ENCODE measurements at regions not wholly inside any gene's neighbourhood (a gene's known extent, or its start where the extent isn't known, plus 50 kb on each side); places are given as distances from the start of the nearest gene placed in this dataset.

- intact Hi-C loops (cut with micrococcal nuclease; ENCODE audit: unreplicated experiment): no loop called here
- H3K9me3 ChIP-seq: no peaks in the 10 kb centered on the region
Observed at GRCh38 chr1:239209591-239209990, 176.8 kb upstream of the CHRM3 start.

GRCh38 chr1:239204401-239204800 is 182.0 kb upstream of the CHRM3 start:
- POLR2A ChIA-PET: no interaction called here
- intact Hi-C loops (cut with micrococcal nuclease; ENCODE audit: unreplicated experiment): no loop called here
- Mint-ChIP-seq H3K9me3 (ENCODE audit: unreplicated experiment) (no peaks in the 10 kb centered on the region), H3K4me1 (ENCODE audit: low read depth, unreplicated experiment) (peaks cover 19% of the 10 kb centered on the region), H3K36me3 (ENCODE audit: insufficient read depth, unreplicated experiment) (no peaks in the 10 kb centered on the region), H3K4me3 (ENCODE audit: unreplicated experiment) (no peak overlapping the region), H3K27ac (ENCODE audit: unreplicated experiment) (no peak overlapping the region), H3K27me3 (ENCODE audit: insufficient read depth, unreplicated experiment) (no peaks in the 10 kb centered on the region)
- Histone ChIP-seq H3K4me1 (no peaks in the 10 kb centered on the region), H3K9me3 (no peaks in the 10 kb centered on the region), H3K36me3 (ENCODE audit: control insufficient read depth, insufficient read depth, low read length) (no peaks in the 10 kb centered on the region), H3K27me3 (replicated peaks; ENCODE audit: control insufficient read depth, insufficient read depth, low read length) (no peaks in the 10 kb centered on the region), H3K4me3 (ENCODE audit: low read depth, low read length) (no peak overlapping the region)
- BruUV-seq (replicated peaks): no TSS peak
- TF ChIP-seq CTCF (IDR thresholded peaks at IDR 0.05; ENCODE audit: insufficient read depth in 1 of 2, low read depth in 1 of 2, low read length in 1 of 2, severe bottlenecking in 1 of 2, unreplicated experiment in 1 of 2): no peak
- no peak for DNase-seq
- CTCF ChIA-PET: no interaction called here

More at GRCh38 chr1:239209591-239209990, 176.8 kb upstream of the CHRM3 start:
- Histone ChIP-seq H3K4me3 (ENCODE audit: low read depth, low read length) (no peak overlapping the region), H3K4me1 (no peaks in the 10 kb centered on the region), H3K27me3 (replicated peaks; ENCODE audit: control insufficient read depth, insufficient read depth, low read length) (no peaks in the 10 kb centered on the region), H3K36me3 (ENCODE audit: control insufficient read depth, insufficient read depth, low read length) (no peaks in the 10 kb centered on the region)
- no peak for TF ChIP-seq CTCF (IDR thresholded peaks at IDR 0.05; ENCODE audit: insufficient read depth in 1 of 2, low read depth in 1 of 2, low read length in 1 of 2, severe bottlenecking in 1 of 2, unreplicated experiment in 1 of 2)
- Mint-ChIP-seq H3K9me3 (ENCODE audit: unreplicated experiment) (no peaks in the 10 kb centered on the region), H3K27me3 (ENCODE audit: insufficient read depth, unreplicated experiment) (no peaks in the 10 kb centered on the region), H3K4me3 (ENCODE audit: unreplicated experiment) (no peak overlapping the region), H3K4me1 (ENCODE audit: low read depth, unreplicated experiment) (peaks cover 20% of the 10 kb centered on the region), H3K36me3 (ENCODE audit: insufficient read depth, unreplicated experiment) (no peaks in the 10 kb centered on the region), H3K27ac (ENCODE audit: unreplicated experiment) (no peak overlapping the region)
- ChIA-PET CTCF (no interaction called here), POLR2A (no interaction called here)
- no peak for DNase-seq
- BruUV-seq (replicated peaks): no TSS peak

- no peak for TF ChIP-seq CTCF (IDR thresholded peaks at IDR 0.05; ENCODE audit: insufficient read depth in 1 of 2, low read depth in 1 of 2, low read length in 1 of 2, severe bottlenecking in 1 of 2, unreplicated experiment in 1 of 2)
- no peaks in the 10 kb centered on the region for H3K27me3 Mint-ChIP-seq (ENCODE audit: insufficient read depth, unreplicated experiment)
- no peak overlapping the region for H3K4me3 Mint-ChIP-seq (ENCODE audit: unreplicated experiment)
- no peaks in the 10 kb centered on the region for H3K9me3 Mint-ChIP-seq (ENCODE audit: unreplicated experiment)
- no TSS peak for BruUV-seq (replicated peaks)
- no peak for DNase-seq
- peaks cover 13% of the 10 kb centered on the region for H3K4me1 Mint-ChIP-seq (ENCODE audit: low read depth, unreplicated experiment)
- CTCF ChIA-PET: no interaction called here
- Histone ChIP-seq H3K27me3 (replicated peaks; ENCODE audit: control insufficient read depth, insufficient read depth, low read length) (no peaks in the 10 kb centered on the region), H3K36me3 (ENCODE audit: control insufficient read depth, insufficient read depth, low read length) (no peaks in the 10 kb centered on the region), H3K9me3 (no peaks in the 10 kb centered on the region), H3K4me3 (ENCODE audit: low read depth, low read length) (no peak overlapping the region), H3K4me1 (0 out of 2 replicates have a peak, but pooled peaks cover 3% of the 10 kb centered on the region)
- intact Hi-C loops (cut with micrococcal nuclease; ENCODE audit: unreplicated experiment): no loop called here
- H3K27ac Mint-ChIP-seq (ENCODE audit: unreplicated experiment): no peak overlapping the region
- POLR2A ChIA-PET: no interaction called here
- no peaks in the 10 kb centered on the region for H3K36me3 Mint-ChIP-seq (ENCODE audit: insufficient read depth, unreplicated experiment)
Observed at GRCh38 chr1:239197871-239198270, 188.5 kb upstream of the CHRM3 start.

Measured in Caco-2 (cell line).